Nephron (organoid): ENCODE measurements at regions not wholly inside any gene's neighbourhood (a gene's known extent, or its start where the extent isn't known, plus 50 kb on each side); places are given as distances from the start of the nearest gene placed in this dataset.

Experiments used
- H3K27ac Mint-ChIP-seq, 3 experiments: 2 replicates each; pipeline ENCODE4 v1.8.0; 2020; ENCODE audit warnings: mixed read lengths in 3 of 3, mild to moderate bottlenecking in 2 of 3, moderate library complexity in 1 of 3
- H3K27me3 Mint-ChIP-seq: 2 replicates; pipeline ENCODE4 v1.8.0; 2021; ENCODE audit warnings: low read depth, mild to moderate bottlenecking, moderate library complexity, mixed read lengths
- H3K36me3 Mint-ChIP-seq: 2 replicates; pipeline ENCODE4 v1.8.0; 2020; ENCODE audit warnings: low read depth, mixed read lengths
- H3K4me1 Mint-ChIP-seq: 2 replicates; pipeline ENCODE4 v1.8.0; 2020; ENCODE audit warnings: mixed read lengths
- H3K4me3 Mint-ChIP-seq, 3 experiments: 2 replicates each; pipeline ENCODE4 v1.8.0; 2020; ENCODE audit warnings: mild to moderate bottlenecking in 3 of 3, mixed read lengths in 3 of 3, moderate library complexity in 2 of 3
- H3K9me3 Mint-ChIP-seq: 2 replicates; pipeline ENCODE4 v1.8.0; 2020; ENCODE audit warnings: mixed read lengths
- TF ChIP-seq, protein P1 (sequence below), 3 experiments: fragments of 200-600 bp; sonication (generic); IDR thresholded peaks; one replicate each; pipeline ENCODE4 v1.5.0; 2021; ENCODE audit warnings: antibody characterized with exemption in 3 of 3; ENCODE audit not compliant: unreplicated experiment in 3 of 3

GRCh38 chr5:25614466-25614865, 969.7 kb upstream of the CDH10 start:
- no peak overlapping the region for H3K4me3 Mint-ChIP-seq
- no peaks in the 10 kb centered on the region for H3K36me3 Mint-ChIP-seq
- no peak overlapping the region for H3K27ac Mint-ChIP-seq
- H3K9me3 Mint-ChIP-seq, result peaks cover 3% of the 10 kb centered on the region
- TF ChIP-seq, protein P1, sequence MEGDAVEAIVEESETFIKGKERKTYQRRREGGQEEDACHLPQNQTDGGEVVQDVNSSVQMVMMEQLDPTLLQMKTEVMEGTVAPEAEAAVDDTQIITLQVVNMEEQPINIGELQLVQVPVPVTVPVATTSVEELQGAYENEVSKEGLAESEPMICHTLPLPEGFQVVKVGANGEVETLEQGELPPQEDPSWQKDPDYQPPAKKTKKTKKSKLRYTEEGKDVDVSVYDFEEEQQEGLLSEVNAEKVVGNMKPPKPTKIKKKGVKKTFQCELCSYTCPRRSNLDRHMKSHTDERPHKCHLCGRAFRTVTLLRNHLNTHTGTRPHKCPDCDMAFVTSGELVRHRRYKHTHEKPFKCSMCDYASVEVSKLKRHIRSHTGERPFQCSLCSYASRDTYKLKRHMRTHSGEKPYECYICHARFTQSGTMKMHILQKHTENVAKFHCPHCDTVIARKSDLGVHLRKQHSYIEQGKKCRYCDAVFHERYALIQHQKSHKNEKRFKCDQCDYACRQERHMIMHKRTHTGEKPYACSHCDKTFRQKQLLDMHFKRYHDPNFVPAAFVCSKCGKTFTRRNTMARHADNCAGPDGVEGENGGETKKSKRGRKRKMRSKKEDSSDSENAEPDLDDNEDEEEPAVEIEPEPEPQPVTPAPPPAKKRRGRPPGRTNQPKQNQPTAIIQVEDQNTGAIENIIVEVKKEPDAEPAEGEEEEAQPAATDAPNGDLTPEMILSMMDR (IDR thresholded peaks at IDR 0.05; ENCODE audit: unreplicated experiment in 3 of 3), result no peak
- H3K4me1 Mint-ChIP-seq, result no peaks in the 10 kb centered on the region
- no peaks in the 10 kb centered on the region for H3K27me3 Mint-ChIP-seq

- no peak overlapping the region for H3K27ac Mint-ChIP-seq
- no peaks in the 10 kb centered on the region for H3K36me3 Mint-ChIP-seq
- no peaks in the 10 kb centered on the region for H3K4me1 Mint-ChIP-seq
- peaks cover 3% of the 10 kb centered on the region for H3K9me3 Mint-ChIP-seq
- H3K4me3 Mint-ChIP-seq, result no peak overlapping the region
- H3K27me3 Mint-ChIP-seq, result no peaks in the 10 kb centered on the region
- TF ChIP-seq, protein P1 (IDR thresholded peaks at IDR 0.05; ENCODE audit: unreplicated experiment in 3 of 3), result no peak
Observed at GRCh38 chr5:25604681-25605080, 959.9 kb upstream of the CDH10 start.

DNA sequence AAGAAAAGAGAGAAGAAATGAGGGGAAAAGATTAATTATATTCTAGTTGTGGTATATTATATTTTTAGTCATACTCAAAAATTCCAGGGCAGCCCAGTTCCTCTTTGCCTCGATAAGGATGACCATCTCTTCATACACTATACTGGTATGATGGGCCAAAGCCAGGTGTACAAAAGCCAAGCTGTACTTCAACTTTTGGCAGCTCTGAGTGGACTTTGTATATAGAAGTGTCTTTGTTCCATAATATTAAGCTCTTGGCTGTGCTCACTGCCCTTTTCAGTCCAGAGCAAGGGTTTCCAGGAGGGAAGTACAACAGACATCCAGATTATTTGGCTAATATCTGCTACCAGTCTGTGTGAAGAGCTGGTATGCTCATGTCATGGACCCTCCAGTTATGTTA, 934.3 kb upstream of the CDH10 start:
- Mint-ChIP-seq H3K4me1 (no peaks in the 10 kb centered on the region), H3K27ac (no peak overlapping the region), H3K9me3 (peaks cover 4% of the 10 kb centered on the region), H3K36me3 (no peaks in the 10 kb centered on the region), H3K27me3 (no peaks in the 10 kb centered on the region), H3K4me3 (no peak overlapping the region)
- TF ChIP-seq, protein P1 (IDR thresholded peaks at IDR 0.05; ENCODE audit: unreplicated experiment in 3 of 3), result no peak

GRCh38 chr5:25573691-25574090, 928.9 kb upstream of the CDH10 start:
- TF ChIP-seq, protein P1 (IDR thresholded peaks at IDR 0.05; ENCODE audit: unreplicated experiment in 3 of 3), result no peak
- H3K4me3 Mint-ChIP-seq, result no peak overlapping the region
- no peaks in the 10 kb centered on the region for H3K4me1 Mint-ChIP-seq
- no peaks in the 10 kb centered on the region for H3K36me3 Mint-ChIP-seq
- no peak overlapping the region for H3K27ac Mint-ChIP-seq
- H3K27me3 Mint-ChIP-seq, result no peaks in the 10 kb centered on the region
- H3K9me3 Mint-ChIP-seq, result no peaks in the 10 kb centered on the region

- TF ChIP-seq, protein P1 (IDR thresholded peaks at IDR 0.05; ENCODE audit: unreplicated experiment in 3 of 3), result no peak
- Mint-ChIP-seq H3K4me1 (no peaks in the 10 kb centered on the region), H3K9me3 (no peaks in the 10 kb centered on the region), H3K27me3 (no peaks in the 10 kb centered on the region), H3K36me3 (no peaks in the 10 kb centered on the region), H3K27ac (no peak overlapping the region), H3K4me3 (no peak overlapping the region)
Observed at GRCh38 chr5:25570067-25570583, 925.3 kb upstream of the CDH10 start.

DNA sequence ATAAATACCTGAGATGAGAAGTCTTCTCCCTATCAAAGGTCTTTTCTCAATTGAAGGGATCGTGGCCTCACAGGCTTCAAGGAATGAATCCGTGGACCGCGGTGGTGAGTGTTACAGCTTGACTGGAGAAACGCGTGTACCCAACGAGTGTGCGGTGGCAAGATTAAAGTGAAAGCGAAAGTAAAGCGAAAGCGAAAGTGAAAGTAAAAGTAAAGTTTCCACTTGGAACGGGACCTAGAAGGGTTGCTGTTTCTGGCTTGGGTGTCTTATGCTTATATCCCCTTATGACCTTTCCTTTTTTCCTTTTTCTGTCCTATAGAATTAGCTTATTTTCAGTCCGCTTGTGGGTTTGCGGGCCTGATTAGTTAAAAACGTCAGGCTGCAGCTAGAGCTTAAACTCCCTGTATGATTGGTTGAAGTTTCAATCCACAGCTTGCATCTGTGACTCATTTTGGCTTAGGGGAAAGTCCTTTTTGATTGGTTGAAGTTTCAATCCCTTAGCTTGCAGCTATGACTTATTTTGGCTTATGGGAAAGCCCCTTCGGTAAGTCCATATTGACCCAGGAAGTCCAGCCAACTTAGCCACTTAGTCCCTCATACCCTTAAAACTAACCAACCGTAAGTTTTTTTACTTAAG, 924.3 kb upstream of the CDH10 start:
- no peak overlapping the region for H3K4me3 Mint-ChIP-seq
- H3K36me3 Mint-ChIP-seq, result no peaks in the 10 kb centered on the region
- no peaks in the 10 kb centered on the region for H3K4me1 Mint-ChIP-seq
- H3K9me3 Mint-ChIP-seq, result peaks cover 2% of the 10 kb centered on the region
- TF ChIP-seq, protein P1 (IDR thresholded peaks at IDR 0.05; ENCODE audit: unreplicated experiment in 3 of 3), result no peak
- H3K27me3 Mint-ChIP-seq, result no peaks in the 10 kb centered on the region
- no peak overlapping the region for H3K27ac Mint-ChIP-seq
